ENCODE measurements at regions not wholly inside any gene's neighbourhood (a gene's known extent, or its start where the extent isn't known, plus 50 kb on each side); places are given as distances from the start of the nearest gene placed in this dataset.

DNA sequence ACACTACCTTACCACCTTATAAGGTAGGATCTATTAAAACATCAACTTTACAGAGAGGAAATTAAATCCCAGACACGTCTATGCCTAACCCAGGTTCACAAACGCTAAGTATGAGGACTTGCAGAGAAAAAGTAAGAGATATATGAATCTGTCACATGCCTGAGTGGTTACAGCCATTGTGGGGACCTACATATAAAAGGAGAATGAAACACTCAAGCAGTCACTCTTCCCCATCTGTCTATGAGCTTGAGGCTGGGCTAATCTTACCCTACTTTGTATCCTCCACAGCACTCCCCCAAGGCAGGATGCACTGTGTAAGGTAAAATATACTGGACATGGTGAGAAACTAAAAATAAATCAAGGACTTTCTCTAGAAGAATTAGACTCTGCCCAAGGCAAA is 339.9 kb downstream of the HNRNPD start:
- Mint-ChIP-seq H3K27ac (ENCODE audit: unreplicated experiment) (no peak overlapping the region), H3K4me3 (ENCODE audit: unreplicated experiment) (no peak overlapping the region), H3K36me3 (ENCODE audit: unreplicated experiment) (no peaks in the 10 kb centered on the region), H3K4me1 (ENCODE audit: low read depth, unreplicated experiment) (peaks cover 28% of the 10 kb centered on the region), H3K9me3 (ENCODE audit: unreplicated experiment) (peaks cover 6% of the 10 kb centered on the region), H3K27me3 (ENCODE audit: unreplicated experiment) (peaks cover 2% of the 10 kb centered on the region)
- no peak for DNase-seq
- TF ChIP-seq, protein P1, sequence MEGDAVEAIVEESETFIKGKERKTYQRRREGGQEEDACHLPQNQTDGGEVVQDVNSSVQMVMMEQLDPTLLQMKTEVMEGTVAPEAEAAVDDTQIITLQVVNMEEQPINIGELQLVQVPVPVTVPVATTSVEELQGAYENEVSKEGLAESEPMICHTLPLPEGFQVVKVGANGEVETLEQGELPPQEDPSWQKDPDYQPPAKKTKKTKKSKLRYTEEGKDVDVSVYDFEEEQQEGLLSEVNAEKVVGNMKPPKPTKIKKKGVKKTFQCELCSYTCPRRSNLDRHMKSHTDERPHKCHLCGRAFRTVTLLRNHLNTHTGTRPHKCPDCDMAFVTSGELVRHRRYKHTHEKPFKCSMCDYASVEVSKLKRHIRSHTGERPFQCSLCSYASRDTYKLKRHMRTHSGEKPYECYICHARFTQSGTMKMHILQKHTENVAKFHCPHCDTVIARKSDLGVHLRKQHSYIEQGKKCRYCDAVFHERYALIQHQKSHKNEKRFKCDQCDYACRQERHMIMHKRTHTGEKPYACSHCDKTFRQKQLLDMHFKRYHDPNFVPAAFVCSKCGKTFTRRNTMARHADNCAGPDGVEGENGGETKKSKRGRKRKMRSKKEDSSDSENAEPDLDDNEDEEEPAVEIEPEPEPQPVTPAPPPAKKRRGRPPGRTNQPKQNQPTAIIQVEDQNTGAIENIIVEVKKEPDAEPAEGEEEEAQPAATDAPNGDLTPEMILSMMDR (IDR thresholded peaks at IDR 0.05; ENCODE audit: partially characterized antibody, unreplicated experiment), result no peak

DNA sequence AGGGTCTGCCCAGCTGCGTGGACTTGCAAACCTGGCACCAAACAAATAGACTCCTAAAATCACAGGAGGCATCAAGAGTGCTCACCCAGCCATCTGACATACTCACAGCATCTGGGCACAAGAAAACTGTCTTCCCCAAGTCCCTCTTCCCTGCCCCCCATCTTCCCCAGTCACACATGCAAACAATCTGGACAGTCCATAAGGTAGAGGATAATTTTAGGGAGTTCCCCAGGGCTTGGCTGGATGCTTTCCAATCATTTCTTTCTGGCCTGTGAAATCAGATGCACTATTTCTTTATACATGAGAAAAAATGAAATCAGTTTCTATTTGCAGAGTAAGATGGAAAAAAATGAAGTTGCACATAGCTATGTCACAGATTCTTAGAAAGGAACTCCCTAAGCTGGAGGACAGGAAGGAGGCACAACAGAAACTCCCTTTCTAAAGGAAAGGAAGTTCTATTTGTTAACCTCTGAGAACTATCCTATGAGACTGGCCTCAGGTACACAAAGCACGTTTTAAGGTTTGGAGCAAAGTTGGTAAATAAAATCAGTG is 342.3 kb downstream of the HNRNPD start:
- Mint-ChIP-seq H3K4me3 (ENCODE audit: unreplicated experiment) (peak overlapping the region; percentile 34), H3K9me3 (ENCODE audit: unreplicated experiment) (peaks cover 6% of the 10 kb centered on the region), H3K4me1 (ENCODE audit: low read depth, unreplicated experiment) (peaks cover 30% of the 10 kb centered on the region), H3K36me3 (ENCODE audit: unreplicated experiment) (no peaks in the 10 kb centered on the region), H3K27ac (ENCODE audit: unreplicated experiment) (peak overlapping the region; percentile 62), H3K27me3 (ENCODE audit: unreplicated experiment) (peaks cover 2% of the 10 kb centered on the region)
- DNase-seq, result peak; percentile 25
- TF ChIP-seq, protein P1 (IDR thresholded peaks at IDR 0.05; ENCODE audit: partially characterized antibody, unreplicated experiment), result no peak

DNA sequence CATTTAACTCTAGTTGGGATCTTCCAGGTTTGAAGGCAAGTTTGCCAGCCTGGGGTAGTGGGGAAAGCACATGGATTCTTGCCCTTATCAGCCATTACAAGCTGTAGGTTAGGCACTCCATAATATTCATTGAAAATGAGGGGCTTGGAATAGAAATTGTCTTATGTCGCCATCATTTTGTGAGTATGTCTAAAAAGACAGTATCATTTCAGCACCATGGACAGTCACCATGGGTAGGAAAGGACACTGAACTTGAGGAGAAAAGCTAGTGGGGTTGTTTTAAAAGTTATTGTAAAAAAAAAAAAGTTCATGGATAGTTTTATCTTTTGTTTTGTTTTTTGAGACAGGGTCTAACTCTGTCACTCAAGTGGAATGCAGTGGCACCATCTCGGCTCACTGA is 356.1 kb downstream of the HNRNPD start:
- Mint-ChIP-seq H3K36me3 (ENCODE audit: unreplicated experiment) (peaks cover 12% of the 10 kb centered on the region), H3K9me3 (ENCODE audit: unreplicated experiment) (peaks cover 4% of the 10 kb centered on the region), H3K27ac (ENCODE audit: unreplicated experiment) (no peak overlapping the region), H3K4me1 (ENCODE audit: low read depth, unreplicated experiment) (no peaks in the 10 kb centered on the region), H3K4me3 (ENCODE audit: unreplicated experiment) (no peak overlapping the region), H3K27me3 (ENCODE audit: unreplicated experiment) (peaks cover 2% of the 10 kb centered on the region)
- TF ChIP-seq, protein P1 (IDR thresholded peaks at IDR 0.05; ENCODE audit: partially characterized antibody, unreplicated experiment), result no peak
- DNase-seq, result no peak

DNA sequence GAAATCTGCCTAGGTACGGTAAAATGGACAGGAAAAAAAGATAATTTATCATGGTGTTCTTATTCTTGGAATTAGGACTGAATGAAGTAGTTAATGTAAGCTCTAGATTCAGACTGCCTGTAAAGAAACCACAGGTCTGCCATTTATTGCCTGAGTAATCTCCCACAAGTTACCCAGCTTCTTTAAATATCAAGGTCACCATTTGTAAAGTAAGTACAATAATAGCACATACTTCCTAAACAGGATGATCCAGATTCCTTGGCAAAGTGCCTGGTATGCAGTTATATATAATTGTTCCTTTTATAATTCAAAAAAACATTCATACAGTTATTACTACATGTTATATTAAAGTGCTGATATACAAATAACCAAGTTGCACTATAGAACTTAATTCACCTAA is 368.6 kb downstream of the HNRNPD start:
- Mint-ChIP-seq H3K4me3 (ENCODE audit: unreplicated experiment) (no peak overlapping the region), H3K27ac (ENCODE audit: unreplicated experiment) (no peak overlapping the region), H3K36me3 (ENCODE audit: unreplicated experiment) (peaks cover 6% of the 10 kb centered on the region), H3K27me3 (ENCODE audit: unreplicated experiment) (no peaks in the 10 kb centered on the region), H3K4me1 (ENCODE audit: low read depth, unreplicated experiment) (peaks cover 3% of the 10 kb centered on the region), H3K9me3 (ENCODE audit: unreplicated experiment) (peaks cover 2% of the 10 kb centered on the region)
- TF ChIP-seq, protein P1 (IDR thresholded peaks at IDR 0.05; ENCODE audit: partially characterized antibody, unreplicated experiment), result no peak
- DNase-seq, result no peak

DNA sequence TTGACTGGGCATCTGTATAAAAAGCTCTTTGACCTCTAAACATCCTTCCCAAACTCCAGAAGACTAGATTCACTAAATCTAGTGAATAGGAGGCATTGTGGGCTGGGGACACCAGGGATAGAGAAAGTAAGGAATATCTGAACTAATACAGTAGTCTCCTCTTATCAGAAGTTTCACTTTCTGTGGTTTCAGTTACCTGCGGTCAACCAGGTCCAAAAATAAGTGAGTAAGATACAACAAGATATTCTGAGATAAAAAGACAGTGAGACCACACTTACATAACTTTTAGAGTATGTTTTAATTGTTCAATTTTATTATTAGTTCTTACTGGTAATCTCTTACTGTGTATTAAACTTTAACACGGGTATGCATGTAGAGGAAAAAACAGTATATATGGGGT is 376.5 kb downstream of the HNRNPD start:
- DNase-seq, result no peak
- Mint-ChIP-seq H3K27me3 (ENCODE audit: unreplicated experiment) (no peaks in the 10 kb centered on the region), H3K9me3 (ENCODE audit: unreplicated experiment) (peaks cover 2% of the 10 kb centered on the region), H3K4me1 (ENCODE audit: low read depth, unreplicated experiment) (no peaks in the 10 kb centered on the region), H3K4me3 (ENCODE audit: unreplicated experiment) (no peak overlapping the region), H3K36me3 (ENCODE audit: unreplicated experiment) (peaks cover 6% of the 10 kb centered on the region), H3K27ac (ENCODE audit: unreplicated experiment) (no peak overlapping the region)
- TF ChIP-seq, protein P1 (IDR thresholded peaks at IDR 0.05; ENCODE audit: partially characterized antibody, unreplicated experiment), result no peak
